ENCODE measurements at regions not wholly inside any gene's neighbourhood (a gene's known extent, or its start where the extent isn't known, plus 50 kb on each side); places are given as distances from the start of the nearest gene placed in this dataset.

GRCh38 chr1:36675106-36675505 lies 192.4 kb upstream of the CSF3R start:
- DNase-seq = no peak

- no peak for DNase-seq
Observed at GRCh38 chr1:36673202-36673601, 190.5 kb upstream of the CSF3R start.

GRCh38 chr1:36669262-36669661 lies 186.5 kb upstream of the CSF3R start:
- DNase-seq = no peak

GRCh38 chr1:36667836-36668235 lies 185.1 kb upstream of the CSF3R start:
- DNase-seq = no peak

GRCh38 chr1:36667256-36667655 lies 184.5 kb upstream of the CSF3R start:
- DNase-seq = no peak

GRCh38 chr1:36665478-36666080 lies 182.9 kb upstream of the CSF3R start:
- no peak for DNase-seq

- DNase-seq = no peak
Observed at GRCh38 chr1:36664571-36665287, 182.0 kb upstream of the CSF3R start.

- DNase-seq = no peak
Observed at GRCh38 chr1:36663772-36664430, 181.2 kb upstream of the CSF3R start.

- DNase-seq = no peak
Observed at GRCh38 chr1:36658838-36659237, 176.1 kb upstream of the CSF3R start.

- no peak for DNase-seq
Observed at GRCh38 chr1:36657826-36658225, 175.1 kb upstream of the CSF3R start.

GRCh38 chr1:36656838-36657237 lies 174.1 kb upstream of the CSF3R start:
- DNase-seq = no peak

- DNase-seq = no peak
Observed at GRCh38 chr1:36656271-36656670, 173.6 kb upstream of the CSF3R start.

GRCh38 chr1:36654586-36654985 lies 171.9 kb upstream of the CSF3R start:
- DNase-seq = no peak

GRCh38 chr1:36653850-36654249 lies 171.1 kb upstream of the CSF3R start:
- no peak for DNase-seq

GRCh38 chr1:36652586-36652985 lies 169.9 kb upstream of the CSF3R start:
- DNase-seq = no peak

- no peak for DNase-seq
Observed at GRCh38 chr1:36652011-36652410, 169.3 kb upstream of the CSF3R start.

GRCh38 chr1:36651176-36651910 lies 168.6 kb upstream of the CSF3R start:
- DNase-seq = no peak

GRCh38 chr1:36650200-36651065 lies 167.7 kb upstream of the CSF3R start:
- peak; percentile 74 for DNase-seq

GRCh38 chr1:36645867-36646266 lies 163.2 kb upstream of the CSF3R start:
- no peak for DNase-seq

GRCh38 chr1:36644556-36644955 lies 161.8 kb upstream of the CSF3R start:
- no peak for DNase-seq

- no peak for DNase-seq
Observed at GRCh38 chr1:36643371-36644270, 160.9 kb upstream of the CSF3R start.

GRCh38 chr1:36642802-36643201 lies 160.1 kb upstream of the CSF3R start:
- no peak for DNase-seq

Data from OCI-M1 (cell line).